ENCODE measurements at regions not wholly inside any gene's neighbourhood (a gene's known extent, or its start where the extent isn't known, plus 50 kb on each side); places are given as distances from the start of the nearest gene placed in this dataset.

GRCh38 chr18:57989536-57989935, 54.5 kb upstream of the NEDD4L start:
- TF ChIP-seq, protein P1, sequence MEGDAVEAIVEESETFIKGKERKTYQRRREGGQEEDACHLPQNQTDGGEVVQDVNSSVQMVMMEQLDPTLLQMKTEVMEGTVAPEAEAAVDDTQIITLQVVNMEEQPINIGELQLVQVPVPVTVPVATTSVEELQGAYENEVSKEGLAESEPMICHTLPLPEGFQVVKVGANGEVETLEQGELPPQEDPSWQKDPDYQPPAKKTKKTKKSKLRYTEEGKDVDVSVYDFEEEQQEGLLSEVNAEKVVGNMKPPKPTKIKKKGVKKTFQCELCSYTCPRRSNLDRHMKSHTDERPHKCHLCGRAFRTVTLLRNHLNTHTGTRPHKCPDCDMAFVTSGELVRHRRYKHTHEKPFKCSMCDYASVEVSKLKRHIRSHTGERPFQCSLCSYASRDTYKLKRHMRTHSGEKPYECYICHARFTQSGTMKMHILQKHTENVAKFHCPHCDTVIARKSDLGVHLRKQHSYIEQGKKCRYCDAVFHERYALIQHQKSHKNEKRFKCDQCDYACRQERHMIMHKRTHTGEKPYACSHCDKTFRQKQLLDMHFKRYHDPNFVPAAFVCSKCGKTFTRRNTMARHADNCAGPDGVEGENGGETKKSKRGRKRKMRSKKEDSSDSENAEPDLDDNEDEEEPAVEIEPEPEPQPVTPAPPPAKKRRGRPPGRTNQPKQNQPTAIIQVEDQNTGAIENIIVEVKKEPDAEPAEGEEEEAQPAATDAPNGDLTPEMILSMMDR (optimal IDR thresholded peaks at IDR 0.05 in 1 of 3, IDR thresholded peaks at IDR 0.05 in 1 of 3, conservative IDR thresholded peaks at IDR 0.05 in 1 of 3; ENCODE audit: extremely low read depth in 1 of 3, insufficient read depth in 2 of 3, low read length in 3 of 3) = no peak
- TF ChIP-seq EZH2 (IDR thresholded peaks at IDR 0.05; ENCODE audit: low read length) = no peak

Data from keratinocyte (primary cell).